ENCODE measurements at regions not wholly inside any gene's neighbourhood (a gene's known extent, or its start where the extent isn't known, plus 50 kb on each side); places are given as distances from the start of the nearest gene placed in this dataset.
A peak's percentile ranks its signal among the peaks of the same experiment; 100 is the strongest.

GRCh38 chr7:17523813-17524739 lies 225.6 kb downstream of the AHR start (continued):
- TF ChIP-seq SNAPC4 (CRISPR knock-in tag; IDR thresholded peaks at IDR 0.05) = no peak
- no peak for TF ChIP-seq ZNF777 (CRISPR knock-in tag; IDR thresholded peaks at IDR 0.05)
- TF ChIP-seq BRCA1 (CRISPR knock-in tag; IDR thresholded peaks at IDR 0.05) = no peak
- TF ChIP-seq NCOA5 (CRISPR knock-in tag; IDR thresholded peaks at IDR 0.05) = no peak
- TF ChIP-seq FOXA1 (IDR thresholded peaks at IDR 0.05) = no peak
- peak; percentile 85 for TF ChIP-seq FOXA1 (CRISPR knock-in tag; IDR thresholded peaks at IDR 0.05)
- TF ChIP-seq SKIL (CRISPR knock-in tag; IDR thresholded peaks at IDR 0.05; ENCODE audit: borderline replicate concordance) = no peak
- TF ChIP-seq HNF4A (CRISPR knock-in tag; IDR thresholded peaks at IDR 0.05) = peak; percentile 78
- TF ChIP-seq TBX2 (CRISPR knock-in tag; IDR thresholded peaks at IDR 0.05; ENCODE audit: borderline replicate concordance) = 0 out of 2 replicates have a peak, but pooled peaks have one; percentile 16
- TF ChIP-seq ZNF839 (CRISPR knock-in tag; IDR thresholded peaks at IDR 0.05; ENCODE audit: borderline replicate concordance) = no peak
- TF ChIP-seq ZNF841 (CRISPR knock-in tag; IDR thresholded peaks at IDR 0.05; ENCODE audit: borderline replicate concordance) = no peak
- TF ChIP-seq CREB1 (IDR thresholded peaks at IDR 0.05) = no peak
- TF ChIP-seq CREB1 (CRISPR knock-in tag; IDR thresholded peaks at IDR 0.05) = peak; percentile 40
- no peak for TF ChIP-seq NPAS2 (CRISPR knock-in tag; IDR thresholded peaks at IDR 0.05; ENCODE audit: borderline replicate concordance)
- TF ChIP-seq ZNF552 (CRISPR knock-in tag; IDR thresholded peaks at IDR 0.05; ENCODE audit: borderline replicate concordance) = no peak
- TF ChIP-seq SP1 (IDR thresholded peaks at IDR 0.05) = no peak
- no peak for TF ChIP-seq SP1 (CRISPR knock-in tag; IDR thresholded peaks at IDR 0.05)
- TF ChIP-seq ZNF720 (CRISPR knock-in tag; IDR thresholded peaks at IDR 0.05) = no peak
- no peak for TF ChIP-seq IKZF4 (CRISPR knock-in tag; IDR thresholded peaks at IDR 0.05; ENCODE audit: borderline replicate concordance, low read depth, not compliant biosample characterization)
- TF ChIP-seq HNRNPK (IDR thresholded peaks at IDR 0.05; ENCODE audit: low read depth, low read length, poor library complexity, severe bottlenecking) = no peak
- TF ChIP-seq ZNF891 (CRISPR knock-in tag; IDR thresholded peaks at IDR 0.05) = no peak
- TF ChIP-seq RARA (CRISPR knock-in tag; IDR thresholded peaks at IDR 0.05) = peak; percentile 72
- TF ChIP-seq ZFP37 (CRISPR knock-in tag; IDR thresholded peaks at IDR 0.05; ENCODE audit: borderline replicate concordance) = no peak
- no peak for TF ChIP-seq TARDBP (CRISPR knock-in tag; IDR thresholded peaks at IDR 0.05)
- TF ChIP-seq ZZZ3 (CRISPR knock-in tag; IDR thresholded peaks at IDR 0.05; ENCODE audit: borderline replicate concordance) = no peak
- TF ChIP-seq ZNF30 (CRISPR knock-in tag; IDR thresholded peaks at IDR 0.05) = no peak

Measured in HepG2 (cell line).